ENCODE measurements at regions not wholly inside any gene's neighbourhood (a gene's known extent, or its start where the extent isn't known, plus 50 kb on each side); places are given as distances from the start of the nearest gene placed in this dataset.

GRCh38 chr13:74910415-74910814, 571.6 kb downstream of the TBC1D4 start:
- H3K36me3 Mint-ChIP-seq (ENCODE audit: low read depth): no peaks in the 10 kb centered on the region
- Histone ChIP-seq H4K20me1 (replicated peaks; ENCODE audit: insufficient read depth) (no peaks in the 10 kb centered on the region), H3K4me1 (ENCODE audit: insufficient read depth) (no peaks in the 10 kb centered on the region), H3F3A (replicated peaks; ENCODE audit: low read depth) (no peaks in the 10 kb centered on the region), H3K36me3 (ENCODE audit: insufficient read depth) (no peaks in the 10 kb centered on the region), H3K27ac (ENCODE audit: low read depth) (no peak overlapping the region), H3K27me3 (ENCODE audit: insufficient read depth) (no peaks in the 10 kb centered on the region), H2AFZ (no peak overlapping the region), H3K79me2 (replicated peaks; ENCODE audit: insufficient read depth) (no peaks in the 10 kb centered on the region), H3K9me2 (ENCODE audit: insufficient read depth) (no peaks in the 10 kb centered on the region), H3K4me2 (no peak overlapping the region), H3K4me3 (no peak overlapping the region)
- H3K9me3 Mint-ChIP-seq: no peaks in the 10 kb centered on the region
- no peak for TF ChIP-seq EZH2 (IDR thresholded peaks at IDR 0.05; ENCODE audit: low read depth, unreplicated experiment)
- no peak for TF ChIP-seq ZNF462 (CRISPR knock-in tag; IDR thresholded peaks at IDR 0.05)
- no peak for TF ChIP-seq CTCF (conservative IDR thresholded peaks at IDR 0.05; ENCODE audit: low read depth in 2 of 2)
- TF ChIP-seq NANOG (IDR thresholded peaks at IDR 0.05; ENCODE audit: borderline replicate concordance): no peak
- TF ChIP-seq JUNB (IDR thresholded peaks at IDR 0.05; ENCODE audit: unreplicated experiment): no peak
- TF ChIP-seq EZH2phosphoT487 (IDR thresholded peaks at IDR 0.05; ENCODE audit: unreplicated experiment): no peak
- TF ChIP-seq POLR2AphosphoS5 (IDR thresholded peaks at IDR 0.05; ENCODE audit: low read depth): no peak
- TF ChIP-seq STAT1 (IDR thresholded peaks at IDR 0.05; ENCODE audit: unreplicated experiment): no peak
- TF ChIP-seq CREB1 (CRISPR knock-in tag; IDR thresholded peaks at IDR 0.05; ENCODE audit: low read depth): no peak
- no peak for TF ChIP-seq ZNF114 (CRISPR knock-in tag; IDR thresholded peaks at IDR 0.05)
- no peak for TF ChIP-seq ZNF331 (CRISPR knock-in tag; IDR thresholded peaks at IDR 0.05; ENCODE audit: low read depth)
- TF ChIP-seq ETS1 (IDR thresholded peaks at IDR 0.05): no peak
- no peak for TF ChIP-seq REST (IDR thresholded peaks at IDR 0.05; ENCODE audit: unreplicated experiment)
- peaks cover 2% of the 10 kb centered on the region for H3K27me3 Mint-ChIP-seq (ENCODE audit: insufficient read depth, low read depth, poor library complexity)
- DNase-seq (ENCODE audit: low spot score) (no peak), ATAC-seq (no peak)
- no peaks in the 10 kb centered on the region for H3K4me1 Mint-ChIP-seq
- H3K4me3 Mint-ChIP-seq: no peak overlapping the region
- H3K27ac Mint-ChIP-seq: no peak overlapping the region
